Uterus (tissue), 3 donors: ENCODE measurements at regions not wholly inside any gene's neighbourhood (a gene's known extent, or its start where the extent isn't known, plus 50 kb on each side); places are given as distances from the start of the nearest gene placed in this dataset.

Source experiments
- DNase-seq, 2 donors: peaks; one replicate each; pipeline ENCODE4 v3.0.0-alpha.2; 2019 to 2020
- H3K27ac ChIP-seq, 2 donors: fragments of 200-600 bp; sonication (generic); 1 replicate in 1 of 2; 2 replicates in 1 of 2; pipeline ENCODE4 v1.5.1; 2016 to 2018
- H3K27me3 ChIP-seq, 2 donors: fragments of 200-600 bp; sonication (generic); one replicate each; pipeline ENCODE4 v1.5.1; 2018 to 2019; ENCODE audit warnings: control low read depth in 1 of 2
- H3K36me3 ChIP-seq, 2 donors: fragments of 200-600 bp; sonication (generic); one replicate each; pipeline ENCODE4 v1.5.1; 2019; ENCODE audit warnings: control low read depth in 1 of 2
- H3K4me1 ChIP-seq, 2 donors: fragments of 200-600 bp; sonication (generic); one replicate each; pipeline ENCODE4 v1.5.1; 2018 to 2019; ENCODE audit warnings: control low read depth in 1 of 2
- H3K4me3 ChIP-seq, 2 donors: fragments of 200-600 bp; sonication (generic); 1 replicate in 1 of 2; 2 replicates in 1 of 2; pipeline ENCODE4 v1.5.1; 2018 to 2019; ENCODE audit warnings: mild to moderate bottlenecking in 1 of 2
- H3K9me3 ChIP-seq, 2 donors: fragments of 200-600 bp; sonication (generic); one replicate each; pipeline ENCODE4 v1.5.1; 2019; ENCODE audit warnings: control low read depth in 1 of 2
- POLR2A ChIP-seq, 2 donors: fragments of 450-650 bp; IDR thresholded peaks; one replicate each; pipeline ENCODE4 v1.6.1; 2016; ENCODE audit warnings: antibody characterized with exemption in 2 of 2, mild to moderate bottlenecking in 1 of 2, moderate library complexity in 1 of 2
- intact Hi-C: fragments of 100-400 bp; cut with DNase I; formaldehyde crosslinking; loops from one replicate; pipeline ENCODE4 v1.15.1; 2023; ENCODE audit warnings: low total_unique reads
- TF ChIP-seq, protein P1 (sequence below), 4 experiments: fragments of 200-600 bp in 2 of 4; fragments of 450-650 bp in 2 of 4; sonication (generic) in 2 of 4; IDR thresholded peaks; one replicate each; pipeline ENCODE4 v1.5.1; 2016 to 2019; ENCODE audit warnings: antibody characterized with exemption in 4 of 4, mild to moderate bottlenecking in 2 of 4, moderate library complexity in 1 of 4
- donor health status: DM: yes; HTN: yes; CAD: no.

DNA sequence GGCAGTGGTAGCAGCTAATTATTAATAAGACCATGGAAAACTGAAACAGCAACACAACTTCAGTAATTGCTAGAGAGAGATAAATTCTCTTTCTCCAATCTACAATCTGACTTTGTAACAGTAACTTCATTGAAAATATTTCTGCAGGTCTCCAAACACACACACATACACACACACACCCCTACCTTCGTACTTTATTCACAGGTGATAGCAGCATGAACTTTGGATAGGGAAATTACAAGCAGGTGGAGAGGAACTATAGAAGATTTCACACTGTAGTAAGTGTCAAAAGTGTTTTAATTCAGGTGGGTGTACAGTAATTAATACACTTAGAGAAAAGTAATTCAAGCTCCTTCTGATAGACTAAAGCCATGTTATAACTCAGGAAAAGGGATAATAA lies 587.5 kb downstream of the TUSC7 start:
- TF ChIP-seq, protein P1, sequence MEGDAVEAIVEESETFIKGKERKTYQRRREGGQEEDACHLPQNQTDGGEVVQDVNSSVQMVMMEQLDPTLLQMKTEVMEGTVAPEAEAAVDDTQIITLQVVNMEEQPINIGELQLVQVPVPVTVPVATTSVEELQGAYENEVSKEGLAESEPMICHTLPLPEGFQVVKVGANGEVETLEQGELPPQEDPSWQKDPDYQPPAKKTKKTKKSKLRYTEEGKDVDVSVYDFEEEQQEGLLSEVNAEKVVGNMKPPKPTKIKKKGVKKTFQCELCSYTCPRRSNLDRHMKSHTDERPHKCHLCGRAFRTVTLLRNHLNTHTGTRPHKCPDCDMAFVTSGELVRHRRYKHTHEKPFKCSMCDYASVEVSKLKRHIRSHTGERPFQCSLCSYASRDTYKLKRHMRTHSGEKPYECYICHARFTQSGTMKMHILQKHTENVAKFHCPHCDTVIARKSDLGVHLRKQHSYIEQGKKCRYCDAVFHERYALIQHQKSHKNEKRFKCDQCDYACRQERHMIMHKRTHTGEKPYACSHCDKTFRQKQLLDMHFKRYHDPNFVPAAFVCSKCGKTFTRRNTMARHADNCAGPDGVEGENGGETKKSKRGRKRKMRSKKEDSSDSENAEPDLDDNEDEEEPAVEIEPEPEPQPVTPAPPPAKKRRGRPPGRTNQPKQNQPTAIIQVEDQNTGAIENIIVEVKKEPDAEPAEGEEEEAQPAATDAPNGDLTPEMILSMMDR (IDR thresholded peaks at IDR 0.05): no peak
- TF ChIP-seq POLR2A (IDR thresholded peaks at IDR 0.05): no peak

DNA sequence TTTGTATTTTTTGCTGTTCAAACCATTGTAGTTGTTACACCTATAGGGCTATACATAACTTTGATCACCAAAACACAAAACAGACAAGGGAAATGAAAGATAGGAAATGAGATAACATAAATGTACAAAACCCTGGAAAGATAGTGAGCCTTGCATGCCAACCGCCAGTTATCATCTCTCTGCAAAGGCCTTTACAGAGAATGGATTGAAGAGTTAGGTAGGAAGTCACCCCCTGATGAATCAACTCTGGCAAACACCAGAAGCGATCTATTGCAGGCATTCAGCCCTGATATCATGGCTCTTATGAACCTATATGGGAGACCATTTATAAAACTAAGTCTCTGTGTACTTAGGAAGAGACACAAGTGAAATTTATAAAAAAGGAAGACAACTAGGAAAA lies 588.0 kb downstream of the TUSC7 start:
- TF ChIP-seq, protein P1 (IDR thresholded peaks at IDR 0.05): no peak
- TF ChIP-seq POLR2A (IDR thresholded peaks at IDR 0.05): no peak
- DNase-seq: no peak
- no peak overlapping the region for H3K27ac ChIP-seq
- no peaks in the 10 kb centered on the region for H3K4me1 ChIP-seq
- no peaks in the 10 kb centered on the region for H3K36me3 ChIP-seq
- H3K4me3 ChIP-seq: no peak overlapping the region
- H3K27me3 ChIP-seq: no peaks in the 10 kb centered on the region
- intact Hi-C loops: no loop called here
- H3K9me3 ChIP-seq: no peaks in the 10 kb centered on the region

More for the DNA sequence above, 587.5 kb downstream of the TUSC7 start:
- DNase-seq: no peak
- H3K36me3 ChIP-seq: no peaks in the 10 kb centered on the region
- no peaks in the 10 kb centered on the region for H3K9me3 ChIP-seq
- H3K4me1 ChIP-seq: no peaks in the 10 kb centered on the region
- H3K4me3 ChIP-seq: no peak overlapping the region
- H3K27me3 ChIP-seq: no peaks in the 10 kb centered on the region
- H3K27ac ChIP-seq: no peak overlapping the region
- intact Hi-C loops: no loop called here

DNA sequence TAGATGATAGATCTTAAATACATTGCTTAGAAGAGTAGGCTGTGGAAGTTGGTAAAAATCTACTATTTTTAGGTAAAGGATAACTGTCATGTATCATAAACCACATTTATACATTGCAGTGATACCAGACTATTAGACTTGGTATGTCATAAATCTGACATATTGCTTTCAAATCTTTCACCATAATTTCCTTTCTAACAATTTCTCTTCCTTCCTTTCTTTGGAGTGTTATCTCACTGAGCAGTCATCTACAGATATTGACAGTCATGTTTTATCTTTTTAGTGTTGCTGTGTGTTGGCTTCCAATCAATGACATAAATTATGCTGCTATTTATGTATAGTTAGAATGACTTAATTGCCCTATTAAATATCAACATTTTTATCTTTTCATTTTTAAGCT lies 588.7 kb downstream of the TUSC7 start:
- H3K27me3 ChIP-seq: no peaks in the 10 kb centered on the region
- no peak overlapping the region for H3K27ac ChIP-seq
- H3K36me3 ChIP-seq: no peaks in the 10 kb centered on the region
- H3K9me3 ChIP-seq: no peaks in the 10 kb centered on the region
- H3K4me1 ChIP-seq: no peaks in the 10 kb centered on the region
- H3K4me3 ChIP-seq: no peak overlapping the region
- intact Hi-C loops: no loop called here
- no peak for DNase-seq
- TF ChIP-seq, protein P1 (IDR thresholded peaks at IDR 0.05): no peak
- TF ChIP-seq POLR2A (IDR thresholded peaks at IDR 0.05): no peak

DNA sequence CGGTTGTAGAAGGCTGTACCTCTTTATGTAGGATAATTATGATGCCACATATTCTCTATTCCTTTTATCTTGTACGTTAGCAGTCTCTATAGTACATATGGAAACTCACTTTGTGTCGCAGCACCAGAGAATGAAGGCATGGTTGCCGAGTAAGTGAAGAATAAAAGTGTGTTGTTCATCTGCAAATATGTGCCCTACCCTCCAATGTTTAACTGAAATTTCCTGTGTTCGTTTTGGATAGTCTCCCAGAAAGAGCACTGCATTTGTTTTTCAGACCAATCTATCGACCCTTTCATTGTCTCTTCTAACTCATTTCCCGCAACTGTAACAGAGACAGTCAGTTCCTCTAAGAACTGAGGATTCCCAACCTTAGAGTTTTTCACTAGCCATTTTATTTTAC lies 592.8 kb downstream of the TUSC7 start:
- H3K4me3 ChIP-seq: no peak overlapping the region
- no peak for DNase-seq
- intact Hi-C loops: no loop called here
- H3K36me3 ChIP-seq: no peaks in the 10 kb centered on the region
- H3K27me3 ChIP-seq: no peaks in the 10 kb centered on the region
- H3K27ac ChIP-seq: no peak overlapping the region
- TF ChIP-seq POLR2A (IDR thresholded peaks at IDR 0.05): no peak
- TF ChIP-seq, protein P1 (IDR thresholded peaks at IDR 0.05): no peak
- H3K9me3 ChIP-seq: no peaks in the 10 kb centered on the region
- no peaks in the 10 kb centered on the region for H3K4me1 ChIP-seq

DNA sequence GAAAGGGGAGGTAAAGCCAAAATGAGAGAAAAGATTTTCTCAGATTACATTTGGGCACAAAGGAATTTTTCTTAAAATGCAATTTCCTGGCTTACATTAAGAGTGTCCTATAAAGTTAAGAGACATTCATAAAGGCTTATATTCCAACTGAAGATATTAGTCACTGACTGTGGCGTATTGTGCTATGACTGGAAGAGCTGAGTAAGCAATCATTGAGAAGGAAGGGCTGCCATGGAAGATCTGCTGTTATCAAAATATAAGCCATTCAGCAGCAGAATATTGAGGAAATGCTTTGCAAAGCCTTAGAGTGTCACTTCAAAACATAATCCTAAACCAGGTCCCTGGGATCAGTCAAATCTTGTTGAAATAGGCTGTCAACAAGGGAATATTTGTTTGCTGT lies 593.9 kb downstream of the TUSC7 start:
- TF ChIP-seq, protein P1 (IDR thresholded peaks at IDR 0.05): no peak
- TF ChIP-seq POLR2A (IDR thresholded peaks at IDR 0.05): no peak
- Histone ChIP-seq H3K4me3 (no peak overlapping the region), H3K4me1 (no peaks in the 10 kb centered on the region), H3K9me3 (no peaks in the 10 kb centered on the region), H3K27ac (no peak overlapping the region), H3K36me3 (no peaks in the 10 kb centered on the region), H3K27me3 (no peaks in the 10 kb centered on the region)
- no peak for DNase-seq
- intact Hi-C loops: no loop called here
